UCSD-AML1 (cell line): ENCODE measurements at regions not wholly inside any gene's neighbourhood (a gene's known extent, or its start where the extent isn't known, plus 50 kb on each side); places are given as distances from the start of the nearest gene placed in this dataset.

ENCODE experiments used
- DNase-seq: peaks from one replicate; lab custom pipeline; 2025; ENCODE audit not compliant: unreplicated experiment; lab: John Stamatoyannopoulos, UW

GRCh38 chr14:81668626-81669274 lies 135.1 kb upstream of the SEL1L start:
- no peak for DNase-seq

GRCh38 chr14:81669308-81669707 lies 135.7 kb upstream of the SEL1L start:
- DNase-seq = no peak

- DNase-seq = no peak
These were observed 140.3 kb upstream of the SEL1L start for GRCh38 chr14:81673930-81674329.

- no peak for DNase-seq
These were observed 142.7 kb upstream of the SEL1L start for GRCh38 chr14:81676395-81676794.

- no peak for DNase-seq
These were observed 143.2 kb upstream of the SEL1L start for GRCh38 chr14:81676879-81677278.

GRCh38 chr14:81677736-81678135 lies 144.1 kb upstream of the SEL1L start:
- no peak for DNase-seq

GRCh38 chr14:81679226-81679625 lies 145.6 kb upstream of the SEL1L start:
- no peak for DNase-seq

GRCh38 chr14:81681541-81681940 lies 147.9 kb upstream of the SEL1L start:
- no peak for DNase-seq

- DNase-seq = no peak
These were observed 148.5 kb upstream of the SEL1L start for GRCh38 chr14:81682134-81682533.

GRCh38 chr14:81682701-81683100 lies 149.0 kb upstream of the SEL1L start:
- DNase-seq = no peak

GRCh38 chr14:81684696-81685095 lies 151.0 kb upstream of the SEL1L start:
- DNase-seq = no peak

GRCh38 chr14:81686512-81686911 lies 152.9 kb upstream of the SEL1L start:
- no peak for DNase-seq

- no peak for DNase-seq
These were observed 158.3 kb upstream of the SEL1L start for GRCh38 chr14:81691931-81692330.

- no peak for DNase-seq
These were observed 160.8 kb upstream of the SEL1L start for GRCh38 chr14:81694419-81694818.

- no peak for DNase-seq
These were observed 176.0 kb upstream of the SEL1L start for GRCh38 chr14:81709681-81710080.

GRCh38 chr14:81710232-81710845 lies 176.7 kb upstream of the SEL1L start:
- no peak for DNase-seq

GRCh38 chr14:81715731-81716130 lies 182.1 kb upstream of the SEL1L start:
- no peak for DNase-seq

- no peak for DNase-seq
These were observed 183.3 kb upstream of the SEL1L start for GRCh38 chr14:81716953-81717352.

- no peak for DNase-seq
These were observed 190.3 kb upstream of the SEL1L start for GRCh38 chr14:81723956-81724355.

GRCh38 chr14:81727218-81727617 lies 193.6 kb upstream of the SEL1L start:
- no peak for DNase-seq

GRCh38 chr14:81728447-81728846 lies 194.8 kb upstream of the SEL1L start:
- DNase-seq = no peak

- DNase-seq = no peak
These were observed 196.0 kb upstream of the SEL1L start for GRCh38 chr14:81729622-81730021.

GRCh38 chr14:81737938-81738337 lies 204.3 kb upstream of the SEL1L start:
- DNase-seq = no peak
